GM10266 (cell line): ENCODE measurements at regions not wholly inside any gene's neighbourhood (a gene's known extent, or its start where the extent isn't known, plus 50 kb on each side); places are given as distances from the start of the nearest gene placed in this dataset.
A peak's percentile ranks its signal among the peaks of the same experiment; 100 is the strongest.

Experiments used
- DNase-seq: peaks from one replicate; pipeline ENCODE4 v3.0.0; 2012; ENCODE audit errors: extremely low spot score
- TF ChIP-seq, protein P1 (sequence below): IDR thresholded peaks from 2 replicates; pipeline ENCODE4 v1.5.1; 2012; ENCODE audit warnings: mild to moderate bottlenecking, low read depth; ENCODE audit not compliant: control insufficient read depth, insufficient read depth; ENCODE audit errors: missing control alignments

DNA sequence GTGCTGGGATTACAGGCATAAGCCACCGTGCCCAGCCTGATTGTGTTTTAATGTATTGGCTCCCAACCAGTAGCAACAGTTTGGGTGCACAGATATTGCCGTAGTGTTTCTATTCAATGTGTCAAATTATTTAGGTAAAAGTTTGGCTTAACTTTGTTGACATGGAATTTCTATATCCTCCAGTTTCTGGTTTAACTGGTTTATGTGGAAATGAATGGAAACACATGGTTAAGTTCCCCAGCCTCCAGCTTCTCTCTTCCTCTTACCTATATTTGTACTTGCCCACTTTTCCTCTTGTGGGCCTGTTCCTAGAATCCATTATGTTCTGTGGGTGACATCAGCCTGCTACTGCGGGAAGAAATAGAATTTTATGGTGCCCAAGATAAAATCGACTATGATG is 53.9 kb upstream of the ESR1 start:
- DNase-seq: no peak
- TF ChIP-seq, protein P1, sequence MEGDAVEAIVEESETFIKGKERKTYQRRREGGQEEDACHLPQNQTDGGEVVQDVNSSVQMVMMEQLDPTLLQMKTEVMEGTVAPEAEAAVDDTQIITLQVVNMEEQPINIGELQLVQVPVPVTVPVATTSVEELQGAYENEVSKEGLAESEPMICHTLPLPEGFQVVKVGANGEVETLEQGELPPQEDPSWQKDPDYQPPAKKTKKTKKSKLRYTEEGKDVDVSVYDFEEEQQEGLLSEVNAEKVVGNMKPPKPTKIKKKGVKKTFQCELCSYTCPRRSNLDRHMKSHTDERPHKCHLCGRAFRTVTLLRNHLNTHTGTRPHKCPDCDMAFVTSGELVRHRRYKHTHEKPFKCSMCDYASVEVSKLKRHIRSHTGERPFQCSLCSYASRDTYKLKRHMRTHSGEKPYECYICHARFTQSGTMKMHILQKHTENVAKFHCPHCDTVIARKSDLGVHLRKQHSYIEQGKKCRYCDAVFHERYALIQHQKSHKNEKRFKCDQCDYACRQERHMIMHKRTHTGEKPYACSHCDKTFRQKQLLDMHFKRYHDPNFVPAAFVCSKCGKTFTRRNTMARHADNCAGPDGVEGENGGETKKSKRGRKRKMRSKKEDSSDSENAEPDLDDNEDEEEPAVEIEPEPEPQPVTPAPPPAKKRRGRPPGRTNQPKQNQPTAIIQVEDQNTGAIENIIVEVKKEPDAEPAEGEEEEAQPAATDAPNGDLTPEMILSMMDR: no peak

DNA sequence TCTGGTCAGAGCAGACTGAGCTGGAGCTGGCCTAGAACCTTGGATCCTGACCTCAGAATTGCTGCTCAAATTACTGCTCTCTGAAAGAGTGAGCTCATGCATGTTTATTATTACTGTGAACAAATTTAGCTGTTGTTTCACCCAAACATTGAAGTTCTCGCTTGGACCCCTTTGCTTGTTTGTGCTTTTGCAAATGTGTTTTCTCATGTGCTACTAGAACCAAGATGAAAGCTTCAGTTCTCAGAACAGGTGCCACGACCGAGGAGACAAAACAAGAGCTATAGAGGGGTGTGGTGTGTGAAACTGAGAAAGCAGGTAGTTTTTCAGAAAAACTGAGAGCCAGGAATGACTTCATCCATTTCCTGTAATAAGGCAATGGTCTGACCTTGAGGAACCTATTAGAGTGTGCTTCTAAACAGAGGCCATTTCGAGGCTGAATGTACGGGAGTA is 50.0 kb upstream of the ESR1 start:
- peak; percentile 28 for DNase-seq
- TF ChIP-seq, protein P1: no peak
